GM12873 (cell line): ENCODE measurements at regions not wholly inside any gene's neighbourhood (a gene's known extent, or its start where the extent isn't known, plus 50 kb on each side); places are given as distances from the start of the nearest gene placed in this dataset.

Experiments used
- CTCF ChIP-seq: IDR thresholded peaks from 2 replicates; pipeline ENCODE4 v1.5.1; 2012; ENCODE audit warnings: low read depth, mild to moderate bottlenecking, moderate library complexity, low read length, control low read depth; ENCODE audit not compliant: insufficient read depth; ENCODE audit errors: missing control alignments

DNA sequence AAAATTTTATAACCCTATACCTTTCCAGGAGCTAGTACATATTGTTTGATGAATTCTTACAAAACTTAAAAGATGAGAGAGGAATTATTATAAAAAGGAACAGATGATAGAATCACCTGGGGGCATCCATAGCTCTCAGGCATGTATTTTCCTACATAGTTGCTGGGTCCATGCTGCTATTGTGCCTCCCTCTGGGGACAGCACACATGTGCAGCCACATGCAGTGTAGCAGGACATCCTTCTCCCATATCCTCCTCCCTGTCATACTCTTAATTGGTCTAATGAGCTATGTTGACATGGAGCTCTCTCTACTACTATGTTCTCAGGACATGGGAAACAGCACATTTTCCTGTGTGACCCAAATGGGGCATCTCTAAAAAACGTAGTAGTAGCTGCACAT lies 898.2 kb upstream of the MAP3K7 start:
- peak; percentile 38 for TF ChIP-seq CTCF

DNA sequence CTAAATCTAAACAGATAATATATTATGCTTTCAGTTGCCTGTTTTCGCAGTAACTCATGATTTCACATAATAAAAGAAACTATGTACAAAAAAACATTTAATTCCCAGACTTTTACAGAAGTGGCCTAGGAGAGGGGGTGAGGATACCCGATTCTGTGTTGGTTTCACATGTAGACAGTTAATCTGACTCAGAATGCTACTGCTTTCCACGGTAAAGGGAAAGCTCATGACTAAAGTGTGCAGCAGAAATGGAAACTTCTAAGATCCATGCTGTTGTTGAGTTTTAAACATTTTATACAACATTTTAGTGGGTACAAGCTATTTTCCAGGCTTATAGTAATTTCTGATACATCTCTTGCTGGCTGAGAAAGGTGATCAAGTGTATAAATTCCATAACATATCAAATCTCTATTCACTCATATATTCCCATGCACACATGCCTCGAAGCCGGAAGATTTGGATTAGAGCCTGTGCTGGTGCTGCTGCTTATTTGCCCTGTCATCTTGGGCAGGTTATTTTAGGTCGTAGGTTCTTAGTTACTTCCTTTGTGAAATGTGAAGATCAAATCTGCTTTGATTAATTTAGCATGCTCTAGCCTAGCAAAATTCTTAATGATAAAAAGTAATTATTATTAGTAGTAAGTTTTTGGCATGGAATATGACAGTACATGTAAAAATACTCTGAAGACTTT lies 896.7 kb upstream of the MAP3K7 start:
- TF ChIP-seq CTCF: no peak

DNA sequence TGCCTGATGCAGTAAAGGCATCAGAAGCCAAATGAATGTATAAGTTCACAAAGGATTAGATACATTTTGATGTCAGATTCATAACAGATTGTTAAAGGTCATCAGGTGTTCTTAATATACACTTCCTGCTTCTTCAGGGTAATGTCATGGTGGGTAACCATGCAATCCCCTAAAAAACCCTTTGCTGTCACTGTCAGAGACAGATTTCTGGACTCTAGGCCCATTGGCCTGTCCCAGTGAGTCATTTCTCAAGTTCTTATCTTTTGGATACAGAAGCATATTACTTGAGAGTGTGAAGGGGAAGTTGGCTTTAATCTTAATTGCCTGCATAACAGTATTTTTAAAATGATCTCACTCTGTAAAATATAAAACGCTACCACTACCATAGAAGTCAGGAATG lies 895.6 kb upstream of the MAP3K7 start:
- no peak for TF ChIP-seq CTCF

GRCh38 chr6:91480402-91480801 lies 893.5 kb upstream of the MAP3K7 start:
- TF ChIP-seq CTCF: no peak

DNA sequence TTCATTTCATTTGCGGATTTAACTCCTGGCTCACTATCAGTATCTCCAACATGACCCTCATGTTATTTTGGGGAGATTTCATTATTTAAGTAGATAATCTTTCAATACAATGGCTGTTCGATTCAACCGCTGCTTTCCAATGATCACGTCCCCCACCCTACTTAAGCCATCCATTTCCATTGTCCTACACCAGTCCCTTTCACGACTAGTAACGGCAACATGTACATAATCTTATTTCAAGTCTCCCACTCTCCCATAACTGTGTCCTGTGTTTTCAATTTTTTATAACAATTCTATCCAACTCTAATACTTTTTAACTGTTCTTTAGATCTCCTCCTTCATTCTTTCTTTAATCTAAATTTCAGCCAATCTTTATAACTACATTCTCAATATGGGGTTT lies 890.8 kb upstream of the MAP3K7 start:
- TF ChIP-seq CTCF: no peak

GRCh38 chr6:91476000-91476399 lies 889.1 kb upstream of the MAP3K7 start:
- no peak for TF ChIP-seq CTCF

DNA sequence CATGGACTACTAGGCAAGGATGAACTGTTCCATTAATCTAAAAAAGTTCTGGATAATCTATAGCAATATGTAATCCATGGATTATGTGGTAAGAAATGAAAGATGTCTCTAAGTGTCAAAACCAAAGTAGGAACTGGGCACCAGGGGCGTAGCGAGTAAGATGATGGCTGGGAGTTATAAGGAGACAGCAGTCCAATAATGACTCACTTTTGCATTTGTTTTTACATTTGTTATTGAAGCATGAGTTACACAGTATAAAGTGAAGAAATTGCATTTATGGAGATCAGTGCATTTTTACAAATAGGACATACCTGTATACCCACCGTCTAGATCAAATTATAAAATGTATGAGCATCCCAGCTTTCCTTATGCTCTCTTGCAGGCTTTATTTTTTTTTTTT lies 878.5 kb upstream of the MAP3K7 start:
- no peak for TF ChIP-seq CTCF

- no peak for TF ChIP-seq CTCF
These were observed 877.8 kb upstream of the MAP3K7 start for GRCh38 chr6:91464718-91465117.
